HG03095 (cell line): ENCODE measurements at regions not wholly inside any gene's neighbourhood (a gene's known extent, or its start where the extent isn't known, plus 50 kb on each side); places are given as distances from the start of the nearest gene placed in this dataset.
"Not testable (repeated sequence)": the region's sequence is repeated elsewhere in the genome, so short reads cannot be mapped to it uniquely, and the experiment has no call there.

ENCODE experiments used
- ATAC-seq: cut with Tn5 transposase; IDR thresholded peaks from one replicate; pipeline ENCODE4 v1.9.1; 2021; ENCODE audit warnings: moderate library complexity; ENCODE audit not compliant: unreplicated experiment

GRCh38 chr2:2464094-2464493 is 133.0 kb upstream of the MYT1L start:
- ATAC-seq: no peak

- ATAC-seq: no peak
Observed at GRCh38 chr2:2456721-2457120, 125.6 kb upstream of the MYT1L start.

- ATAC-seq: no peak
Observed at GRCh38 chr2:2455151-2455550, 124.1 kb upstream of the MYT1L start.

- no peak for ATAC-seq
Observed at GRCh38 chr2:2452961-2453360, 121.9 kb upstream of the MYT1L start.

- ATAC-seq: not testable (repeated sequence)
Observed at GRCh38 chr2:2451275-2451674, 120.2 kb upstream of the MYT1L start.

- ATAC-seq: no peak
Observed at GRCh38 chr2:2448178-2448577, 117.1 kb upstream of the MYT1L start.

- ATAC-seq: no peak
Observed at GRCh38 chr2:2422621-2423020, 91.5 kb upstream of the MYT1L start.

GRCh38 chr2:2413525-2413924 is 82.5 kb upstream of the MYT1L start:
- no peak for ATAC-seq

GRCh38 chr2:2410987-2411386 is 79.9 kb upstream of the MYT1L start:
- ATAC-seq: no peak

- no peak for ATAC-seq
Observed at GRCh38 chr2:2409481-2409880, 78.4 kb upstream of the MYT1L start.

- ATAC-seq: no peak
Observed at GRCh38 chr2:2405780-2406179, 74.7 kb upstream of the MYT1L start.

- ATAC-seq: no peak
Observed at GRCh38 chr2:2400286-2401038, 69.4 kb upstream of the MYT1L start.

- ATAC-seq: no peak
Observed at GRCh38 chr2:2399396-2399795, 68.3 kb upstream of the MYT1L start.

- ATAC-seq: no peak
Observed at GRCh38 chr2:2392332-2392731, 61.3 kb upstream of the MYT1L start.

- ATAC-seq: no peak
Observed at GRCh38 chr2:2389215-2389614, 58.1 kb upstream of the MYT1L start.
